Ovary (tissue), 7 donors: ENCODE measurements at regions not wholly inside any gene's neighbourhood (a gene's known extent, or its start where the extent isn't known, plus 50 kb on each side); places are given as distances from the start of the nearest gene placed in this dataset.
A peak's percentile ranks its signal among the peaks of the same experiment; 100 is the strongest.
"Not testable (repeated sequence)": the region's sequence is repeated elsewhere in the genome, so short reads cannot be mapped to it uniquely, and the experiment has no call there.

Experiments used
- DNase-seq, 5 donors: peaks; one replicate each; pipeline ENCODE4 v3.0.0-alpha.2; 2019 to 2020
- H3K27ac ChIP-seq, 2 donors: fragments of 200-600 bp; one replicate each; pipeline versions ENCODE4 v1.5.1 to v1.8.0; 2019 to 2022
- H3K27me3 ChIP-seq: fragments of 200-600 bp; one replicate; pipeline ENCODE4 v1.8.0; 2022
- H3K36me3 ChIP-seq: fragments of 200-600 bp; sonication (generic); one replicate; pipeline ENCODE4 v1.5.1; 2019
- H3K4me1 ChIP-seq: one replicate; pipeline ENCODE4 v1.8.1; 2013; ENCODE audit warnings: mild to moderate bottlenecking, moderate library complexity; ENCODE audit not compliant: insufficient read depth
- H3K4me3 ChIP-seq: fragments of 200-600 bp; sonication (generic); one replicate; pipeline ENCODE4 v1.5.1; 2017
- H3K9me3 ChIP-seq, 2 donors: fragments of 200-600 bp in 1 of 2; sonication (generic) in 1 of 2; one replicate each; pipeline versions ENCODE4 v1.5.1 to v1.8.1; 2013 to 2019; ENCODE audit warnings: mild to moderate bottlenecking in 1 of 2, moderate library complexity in 1 of 2
- WGBS, 3 donors: extraction: QIAGEN DNeasy Blood & Tissue Kit in 1 of 3; methylation state at CpG; one replicate each; pipeline versions ENCODE4 v1.1.5 to v1.1.7; 2013 to 2017; 5-methylcytosine and 5-hydroxymethylcytosine counted together
- intact Hi-C, 4 donors: fragments of 100-400 bp; cut with DNase I; formaldehyde crosslinking; loops; one replicate each; pipeline versions ENCODE4 v1.11.0 to v1.15.1; 2022 to 2023
- donor health status: DM: no; HTN: no; CAD: no; lungs with moderate emphysema.
- donor health status: DM: no; HTN: no; CAD: no.
- donor health status: Bipolar disorder and iron deficiency.
- donor health status: DM: no; HTN: no; CAD: no.
- donor health status: DM: yes; HTN: yes; CAD: no.

- DNase-seq, H3K27me3 ChIP-seq, intact Hi-C loops, H3K4me3 ChIP-seq, H3K9me3 ChIP-seq, H3K27ac ChIP-seq, H3K36me3 ChIP-seq, H3K4me1 ChIP-seq: not testable (repeated sequence)
- WGBS, 3 donors = 61% methylated on average over 6 of the region's 15 CpGs; no CpG with 5 or more reads in 2 of the 3 donors
Observed at GRCh38 chr21:5095628-5096027, 5425.8 kb upstream of the TPTE start.

DNA sequence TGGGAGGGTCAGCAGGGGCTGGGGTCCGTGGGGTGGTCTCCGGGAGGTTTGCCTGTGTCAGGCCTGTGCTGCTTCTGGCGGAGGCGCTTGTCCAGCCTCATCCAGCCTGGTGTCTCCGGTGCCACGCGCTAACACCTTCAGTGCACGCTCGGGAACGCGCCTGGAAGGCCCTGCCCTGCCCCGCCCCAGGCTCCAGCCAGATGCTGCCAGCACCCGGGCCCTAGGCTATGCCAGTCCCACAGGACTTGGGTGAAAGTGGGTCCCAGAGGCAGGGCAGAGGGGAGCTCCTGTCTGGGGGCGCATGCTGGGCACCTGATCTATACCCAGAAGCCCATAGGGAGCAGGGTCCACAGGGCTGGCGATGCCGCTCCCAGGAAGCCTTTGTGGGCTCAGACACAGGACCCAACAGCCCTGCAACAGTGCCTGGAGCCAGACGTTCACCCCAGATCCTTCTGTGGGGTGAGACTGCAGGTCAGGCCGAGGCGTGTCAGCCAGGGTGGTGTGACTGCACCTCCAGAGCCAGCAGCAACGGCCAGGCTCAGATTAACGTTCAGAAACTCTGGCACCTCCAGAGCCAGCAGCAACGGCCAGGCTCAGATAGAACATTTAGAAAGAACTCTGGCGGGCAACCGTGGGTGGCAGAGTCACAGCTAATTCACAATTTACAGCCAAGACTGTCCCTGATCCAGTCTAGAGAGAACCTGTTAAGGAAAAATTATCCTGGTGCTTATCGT lies 5423.2 kb upstream of the TPTE start:
- DNase-seq, H3K9me3 ChIP-seq, H3K4me1 ChIP-seq, intact Hi-C loops, H3K27me3 ChIP-seq, H3K4me3 ChIP-seq, H3K36me3 ChIP-seq, H3K27ac ChIP-seq: not testable (repeated sequence)
- WGBS, 3 donors = 96 to 98% methylated on average over 11 of the region's 25 CpGs; no CpG with 5 or more reads in 1 of the 3 donors

- intact Hi-C loops, H3K4me3 ChIP-seq, H3K4me1 ChIP-seq, H3K27ac ChIP-seq, H3K27me3 ChIP-seq, H3K9me3 ChIP-seq, H3K36me3 ChIP-seq, DNase-seq: not testable (repeated sequence)
- no CpG with 5 or more reads among the region's 22 CpGs for WGBS, 3 donors
Observed at GRCh38 chr21:5100604-5101174, 5420.7 kb upstream of the TPTE start.

DNA sequence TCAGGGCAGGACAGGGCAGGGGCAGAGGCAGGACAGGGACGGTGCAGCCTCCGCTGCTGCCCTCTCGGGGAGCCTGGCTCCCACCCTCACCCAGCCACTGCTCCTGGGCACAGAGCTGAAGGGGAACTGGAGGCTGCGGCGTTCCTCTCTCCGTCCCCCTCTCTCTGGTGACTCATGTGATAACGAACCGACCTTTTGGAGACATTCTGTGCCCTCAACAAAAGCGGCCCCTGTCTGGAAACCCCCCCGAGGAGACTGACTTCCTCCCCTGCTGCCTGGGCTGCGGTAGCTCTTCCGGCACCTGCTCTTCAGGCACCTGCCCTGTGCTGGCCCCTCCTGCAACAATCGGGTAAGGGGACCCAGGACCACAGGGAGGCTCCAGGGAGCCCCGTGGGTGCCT lies 5419.6 kb upstream of the TPTE start:
- peak in 1 of 5 donors; percentile 19 for DNase-seq

DNA sequence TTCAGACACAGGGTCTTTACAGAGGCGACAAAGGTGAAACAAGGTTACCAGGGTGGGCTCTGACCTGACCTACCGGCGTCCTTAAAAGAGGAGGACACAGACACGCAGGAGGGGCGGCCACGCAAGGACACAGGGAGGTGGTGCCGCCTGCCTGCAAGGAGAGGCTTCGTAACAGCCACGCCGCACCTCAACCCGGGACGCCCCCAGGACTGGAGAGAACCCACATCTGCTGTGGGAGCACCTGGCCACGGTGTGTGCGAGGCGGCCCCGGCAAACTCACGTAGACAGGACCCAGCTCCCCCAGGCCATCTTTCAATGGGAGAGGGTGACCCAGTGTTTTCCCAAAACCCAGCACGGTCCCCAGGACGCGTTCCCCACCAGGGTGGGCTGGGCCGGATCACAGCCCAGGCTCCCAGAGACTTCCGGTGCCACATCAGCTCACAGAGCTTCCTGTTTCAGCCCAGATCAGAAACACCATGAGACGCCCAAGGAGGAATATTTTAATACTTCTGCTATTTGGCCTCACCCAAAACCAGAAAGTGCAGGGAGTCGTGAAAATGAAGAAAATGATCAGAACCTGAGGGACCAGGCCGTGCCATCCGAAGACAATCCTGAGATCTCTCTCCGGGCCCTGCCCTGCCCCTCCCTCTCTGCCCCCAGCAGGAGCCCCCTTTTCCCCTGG lies 5417.4 kb upstream of the TPTE start:
- intact Hi-C loops, H3K4me3 ChIP-seq, H3K27ac ChIP-seq, H3K27me3 ChIP-seq, H3K36me3 ChIP-seq, H3K4me1 ChIP-seq, H3K9me3 ChIP-seq: not testable (repeated sequence)
- WGBS, 3 donors = 85 to 89% (median 87%) methylated on average over 4 to 13 of the region's 27 CpGs
- DNase-seq = peak in 2 of 5 donors; percentile 4 to 5

More for the DNA sequence above, 5419.6 kb upstream of the TPTE start:
- H3K4me3 ChIP-seq, H3K27ac ChIP-seq, H3K9me3 ChIP-seq, intact Hi-C loops, H3K4me1 ChIP-seq, H3K27me3 ChIP-seq, H3K36me3 ChIP-seq: not testable (repeated sequence)
- WGBS, 3 donors = 50 to 70% (median 60%) methylated on average over 4 to 9 of the region's 14 CpGs

DNA sequence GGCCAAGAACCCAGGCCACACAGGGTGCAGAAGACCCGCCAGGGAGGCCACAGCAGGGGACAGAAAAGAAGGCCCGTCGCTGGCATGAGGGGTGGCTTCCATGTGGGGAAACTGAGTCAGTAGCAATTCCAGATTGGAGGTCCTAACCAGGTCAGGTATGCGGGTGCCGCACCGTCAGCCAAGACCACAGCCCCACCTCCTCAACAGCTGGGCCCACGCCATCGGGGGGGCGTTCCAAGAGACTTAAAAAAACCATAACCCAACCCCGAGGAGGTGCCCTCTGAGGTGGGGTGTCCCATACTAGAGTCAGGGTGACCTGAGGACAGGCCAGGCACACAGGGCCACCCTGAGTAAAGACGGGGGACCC lies 5416.8 kb upstream of the TPTE start:
- H3K27ac ChIP-seq, H3K4me1 ChIP-seq, intact Hi-C loops, H3K36me3 ChIP-seq, H3K9me3 ChIP-seq, H3K4me3 ChIP-seq, H3K27me3 ChIP-seq: not testable (repeated sequence)
- peak in 2 of 5 donors; percentile 4 to 6 for DNase-seq
- WGBS, 3 donors = 84 to 100% (median 93%) methylated on average over 5 to 6 of the region's 11 CpGs

GRCh38 chr21:5105939-5106708 lies 5415.3 kb upstream of the TPTE start:
- H3K27ac ChIP-seq, H3K4me1 ChIP-seq, H3K36me3 ChIP-seq, H3K9me3 ChIP-seq, H3K27me3 ChIP-seq, intact Hi-C loops, H3K4me3 ChIP-seq: not testable (repeated sequence)
- DNase-seq = peak in 1 of 5 donors; percentile 9
- 95% methylated on average over 17 of the region's 35 CpGs; no CpG with 5 or more reads in 2 of the 3 donors for WGBS, 3 donors

- 85% methylated on average over 6 of the region's 23 CpGs; no CpG with 5 or more reads in 2 of the 3 donors for WGBS, 3 donors
- H3K27me3 ChIP-seq, H3K9me3 ChIP-seq, H3K36me3 ChIP-seq, H3K27ac ChIP-seq, H3K4me3 ChIP-seq, H3K4me1 ChIP-seq, intact Hi-C loops: not testable (repeated sequence)
- DNase-seq = peak in 1 of 5 donors; percentile 8
Observed at GRCh38 chr21:5106767-5107464, 5414.5 kb upstream of the TPTE start.

GRCh38 chr21:5107637-5108036 lies 5413.7 kb upstream of the TPTE start:
- DNase-seq, H3K27ac ChIP-seq, intact Hi-C loops, H3K27me3 ChIP-seq, H3K4me1 ChIP-seq, H3K36me3 ChIP-seq, H3K9me3 ChIP-seq, H3K4me3 ChIP-seq: not testable (repeated sequence)
- WGBS, 3 donors = no CpG with 5 or more reads among the region's 20 CpGs

DNA sequence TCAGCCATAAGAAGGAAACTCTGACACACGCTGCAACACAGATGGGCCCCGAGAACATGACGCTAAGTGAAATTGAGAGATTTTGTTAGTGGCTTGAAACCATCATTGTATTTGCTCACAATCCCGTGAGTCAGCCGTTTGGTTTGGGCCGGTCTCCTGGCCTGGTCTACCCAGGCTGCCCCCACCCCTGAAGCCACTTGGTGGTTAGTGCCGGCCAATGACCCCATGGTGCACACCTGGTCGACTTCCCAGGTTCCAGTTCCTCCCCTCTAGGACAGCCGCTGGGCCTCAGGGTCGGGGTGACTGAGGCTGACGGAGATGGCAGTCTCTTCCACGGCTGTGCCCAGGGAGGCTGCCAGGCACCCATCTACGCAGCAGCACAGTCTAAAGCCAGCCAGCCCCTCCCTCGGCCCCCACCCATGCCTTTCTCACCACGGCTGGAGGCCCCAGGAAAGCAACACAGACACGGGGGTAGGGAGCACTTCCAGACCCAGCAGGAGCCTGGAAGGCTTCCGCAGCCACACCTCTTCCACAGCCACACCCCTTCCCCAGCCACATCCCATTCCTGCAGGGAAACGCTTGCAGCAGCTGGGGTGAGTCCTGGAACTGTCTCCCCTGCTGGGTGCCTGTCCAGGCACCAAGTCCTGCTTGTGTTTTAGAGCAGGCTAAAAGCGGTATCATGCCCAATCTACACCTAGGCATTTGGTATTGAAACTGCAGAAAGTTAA lies 5413.2 kb upstream of the TPTE start:
- H3K27me3 ChIP-seq, H3K4me1 ChIP-seq, DNase-seq, H3K36me3 ChIP-seq, intact Hi-C loops, H3K9me3 ChIP-seq, H3K4me3 ChIP-seq, H3K27ac ChIP-seq: not testable (repeated sequence)
- 0 to 47% (median 39%) methylated on average over 1 to 6 of the region's 19 CpGs for WGBS, 3 donors
